ENCODE measurements at regions not wholly inside any gene's neighbourhood (a gene's known extent, or its start where the extent isn't known, plus 50 kb on each side); places are given as distances from the start of the nearest gene placed in this dataset.

DNA sequence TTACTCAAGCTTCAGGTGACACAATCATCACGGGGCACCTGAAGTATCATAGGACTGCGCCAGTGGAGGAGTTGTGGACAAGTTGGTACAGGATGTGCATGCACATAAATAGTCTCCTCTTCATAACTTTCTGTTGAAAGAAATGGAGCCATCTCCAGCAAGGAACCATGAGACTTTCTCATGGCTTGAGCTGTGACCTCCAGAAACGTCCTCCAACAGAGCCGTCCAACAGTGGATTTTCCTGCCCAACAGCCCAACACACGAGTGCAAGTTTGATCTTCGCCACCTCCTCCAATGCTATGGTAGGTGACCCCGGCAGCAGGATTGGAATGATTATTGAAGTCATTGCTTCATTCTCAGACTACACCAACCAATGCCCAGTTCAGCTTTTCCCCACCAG lies 105.1 kb upstream of the ZNF507 start:
- no peaks in the 10 kb centered on the region for H3K36me3 ChIP-seq (ENCODE audit: control insufficient read depth, insufficient read depth, low read length)
- CTCF ChIA-PET, result no interaction called here
- POLR2A ChIA-PET, result no interaction called here
- H3K27me3 ChIP-seq (ENCODE audit: control insufficient read depth, insufficient read depth, low read length), result no peaks in the 10 kb centered on the region
- no peak overlapping the region for H3K4me3 ChIP-seq (ENCODE audit: low read depth, low read length)
- TF ChIP-seq, protein P1, sequence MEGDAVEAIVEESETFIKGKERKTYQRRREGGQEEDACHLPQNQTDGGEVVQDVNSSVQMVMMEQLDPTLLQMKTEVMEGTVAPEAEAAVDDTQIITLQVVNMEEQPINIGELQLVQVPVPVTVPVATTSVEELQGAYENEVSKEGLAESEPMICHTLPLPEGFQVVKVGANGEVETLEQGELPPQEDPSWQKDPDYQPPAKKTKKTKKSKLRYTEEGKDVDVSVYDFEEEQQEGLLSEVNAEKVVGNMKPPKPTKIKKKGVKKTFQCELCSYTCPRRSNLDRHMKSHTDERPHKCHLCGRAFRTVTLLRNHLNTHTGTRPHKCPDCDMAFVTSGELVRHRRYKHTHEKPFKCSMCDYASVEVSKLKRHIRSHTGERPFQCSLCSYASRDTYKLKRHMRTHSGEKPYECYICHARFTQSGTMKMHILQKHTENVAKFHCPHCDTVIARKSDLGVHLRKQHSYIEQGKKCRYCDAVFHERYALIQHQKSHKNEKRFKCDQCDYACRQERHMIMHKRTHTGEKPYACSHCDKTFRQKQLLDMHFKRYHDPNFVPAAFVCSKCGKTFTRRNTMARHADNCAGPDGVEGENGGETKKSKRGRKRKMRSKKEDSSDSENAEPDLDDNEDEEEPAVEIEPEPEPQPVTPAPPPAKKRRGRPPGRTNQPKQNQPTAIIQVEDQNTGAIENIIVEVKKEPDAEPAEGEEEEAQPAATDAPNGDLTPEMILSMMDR (IDR thresholded peaks at IDR 0.05; ENCODE audit: insufficient read depth, low read depth, low read length), result no peak
- DNase-seq (ENCODE audit: low read depth), result no peak

DNA sequence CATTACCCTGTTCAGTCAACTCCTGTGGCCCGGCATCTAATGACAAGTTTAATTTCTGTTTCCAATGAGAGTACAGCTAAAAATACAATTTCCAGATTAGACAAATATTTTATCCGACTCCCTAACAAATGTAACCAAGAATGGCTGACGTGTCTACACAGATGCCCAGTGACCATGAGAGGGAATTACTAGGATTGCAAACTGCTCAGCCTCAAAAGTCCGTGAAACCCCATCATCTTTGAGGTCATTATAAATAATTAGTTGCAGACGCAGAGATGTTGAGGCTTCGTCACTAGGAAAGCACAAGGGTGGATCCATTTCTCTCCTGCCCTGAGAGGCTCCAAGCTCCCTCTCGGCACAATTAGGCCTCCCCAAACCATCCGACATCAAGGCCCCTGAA lies 104.1 kb upstream of the ZNF507 start:
- ChIA-PET CTCF (interaction anchor here (1.1 kb wide), 1 partner anchor 17 kb away, joined by 3 read pairs; no protein-coding TSS in a partner anchor), POLR2A (no interaction called here)
- Histone ChIP-seq H3K27me3 (ENCODE audit: control insufficient read depth, insufficient read depth, low read length) (no peaks in the 10 kb centered on the region), H3K36me3 (ENCODE audit: control insufficient read depth, insufficient read depth, low read length) (no peaks in the 10 kb centered on the region), H3K4me3 (ENCODE audit: low read depth, low read length) (no peak overlapping the region)
- TF ChIP-seq, protein P1 (IDR thresholded peaks at IDR 0.05; ENCODE audit: insufficient read depth, low read depth, low read length), result no peak
- DNase-seq (ENCODE audit: low read depth), result no peak

DNA sequence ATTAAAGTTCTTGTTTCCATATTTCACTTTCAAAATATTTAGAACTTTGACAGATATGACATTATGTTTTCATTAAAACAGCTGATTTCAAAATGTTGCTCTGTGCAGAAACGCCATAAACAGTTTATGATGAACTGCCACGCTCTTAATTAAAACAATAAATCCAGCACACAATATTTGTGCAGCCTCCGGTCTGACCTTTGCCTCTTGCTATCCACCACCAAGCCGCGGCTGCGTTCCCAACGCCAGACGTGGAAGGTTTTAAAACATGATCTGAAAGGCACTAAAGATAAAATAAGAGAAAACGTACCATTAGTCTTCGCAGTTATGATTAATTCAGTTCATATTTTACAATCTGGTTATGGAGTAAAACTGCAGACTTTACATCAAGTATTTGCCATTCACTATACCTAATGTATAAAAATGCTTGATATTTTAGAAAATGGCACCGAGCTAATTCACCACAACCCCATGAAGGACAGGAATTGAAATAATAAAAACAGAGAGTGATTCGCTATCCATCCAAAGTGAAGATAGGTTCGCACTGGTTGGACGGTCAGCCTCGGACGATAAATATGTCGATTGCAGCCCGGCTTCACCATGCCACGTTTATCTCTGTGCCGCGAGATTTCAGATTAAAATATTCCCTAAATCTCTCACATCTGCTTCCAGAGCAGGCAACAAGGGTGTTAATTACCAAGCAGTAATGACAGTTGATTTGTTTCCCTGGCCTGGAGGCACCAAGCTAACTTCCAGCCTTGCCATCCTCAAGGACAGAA lies 103.3 kb upstream of the ZNF507 start:
- Histone ChIP-seq H3K36me3 (ENCODE audit: control insufficient read depth, insufficient read depth, low read length) (no peaks in the 10 kb centered on the region), H3K4me3 (ENCODE audit: low read depth, low read length) (no peak overlapping the region), H3K27me3 (ENCODE audit: control insufficient read depth, insufficient read depth, low read length) (no peaks in the 10 kb centered on the region)
- DNase-seq (ENCODE audit: low read depth), result no peak
- POLR2A ChIA-PET, result no interaction called here
- TF ChIP-seq, protein P1 (IDR thresholded peaks at IDR 0.05; ENCODE audit: insufficient read depth, low read depth, low read length), result no peak
- CTCF ChIA-PET, result interaction anchor here (1.1 kb wide), 1 partner anchor 18 kb away, joined by 3 read pairs; no protein-coding TSS in a partner anchor

DNA sequence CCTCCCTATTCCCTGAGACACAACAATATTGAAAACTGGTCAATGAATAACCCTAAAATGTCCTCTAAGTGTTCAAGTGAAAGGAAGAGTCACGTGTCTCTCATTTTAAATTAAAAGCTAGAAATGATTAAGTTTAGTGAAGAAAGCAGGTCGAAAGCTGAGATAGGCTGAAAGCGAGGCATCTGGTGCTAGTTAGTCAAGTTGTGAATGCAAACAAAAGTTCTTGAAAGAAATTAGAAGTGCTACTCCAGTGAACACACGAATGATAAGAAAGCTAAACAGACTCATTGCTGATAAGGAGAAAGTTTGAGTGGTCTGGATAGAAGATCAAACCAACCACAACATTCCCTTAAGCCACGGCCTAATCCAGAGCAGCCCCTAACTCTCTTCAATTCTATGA lies 99.4 kb upstream of the ZNF507 start:
- ChIA-PET POLR2A (no interaction called here), CTCF (interaction anchor here (1.9 kb wide), 1 partner anchor 22 kb away, joined by 6 read pairs; no protein-coding TSS in a partner anchor)
- no peaks in the 10 kb centered on the region for H3K27me3 ChIP-seq (ENCODE audit: control insufficient read depth, insufficient read depth, low read length)
- no peak overlapping the region for H3K4me3 ChIP-seq (ENCODE audit: low read depth, low read length)
- TF ChIP-seq, protein P1 (IDR thresholded peaks at IDR 0.05; ENCODE audit: insufficient read depth, low read depth, low read length), result no peak
- no peak for DNase-seq (ENCODE audit: low read depth)
- H3K36me3 ChIP-seq (ENCODE audit: control insufficient read depth, insufficient read depth, low read length), result no peaks in the 10 kb centered on the region

DNA sequence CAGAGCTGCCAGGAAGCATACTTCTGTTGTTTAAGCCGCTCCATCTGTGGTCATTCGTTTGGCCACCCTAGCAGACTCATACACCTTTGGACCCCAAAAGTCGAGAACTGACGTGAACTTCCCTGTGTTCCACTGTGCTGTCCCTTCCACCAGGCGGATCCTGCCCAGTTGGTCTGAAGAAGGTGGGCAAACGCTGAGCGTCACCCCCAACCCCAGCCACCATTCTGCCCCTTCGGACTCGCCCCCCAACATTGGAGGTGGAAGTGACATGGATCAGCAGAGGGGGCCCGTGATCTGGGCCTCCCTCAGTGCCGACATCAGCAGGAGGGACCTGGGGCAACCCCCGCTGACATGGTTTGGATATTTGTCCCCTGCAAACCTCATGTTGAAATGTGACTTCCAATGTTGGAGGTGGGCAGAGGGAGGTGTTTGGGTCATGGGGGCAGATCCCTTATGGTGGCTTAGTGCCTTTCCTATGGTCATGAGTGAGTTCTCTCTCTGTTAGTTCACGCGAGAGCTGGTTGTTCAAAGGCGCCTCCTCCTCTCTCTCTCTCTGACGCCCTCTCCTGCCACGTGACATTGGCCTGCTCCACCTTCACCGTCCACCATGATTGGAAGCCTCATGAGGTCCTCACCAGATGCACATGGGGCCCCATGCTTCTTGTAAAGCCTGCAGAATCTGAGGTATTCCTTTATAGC lies 93.6 kb upstream of the ZNF507 start:
- Histone ChIP-seq H3K27me3 (ENCODE audit: control insufficient read depth, insufficient read depth, low read length) (no peaks in the 10 kb centered on the region), H3K36me3 (ENCODE audit: control insufficient read depth, insufficient read depth, low read length) (no peaks in the 10 kb centered on the region), H3K4me3 (ENCODE audit: low read depth, low read length) (no peak overlapping the region)
- CTCF ChIA-PET, result no interaction called here
- DNase-seq (ENCODE audit: low read depth), result no peak
- TF ChIP-seq, protein P1 (IDR thresholded peaks at IDR 0.05; ENCODE audit: insufficient read depth, low read depth, low read length), result no peak
- POLR2A ChIA-PET, result no interaction called here

Data from BJ (cell line).